Kidney epithelial cell (primary cell): ENCODE measurements at regions not wholly inside any gene's neighbourhood (a gene's known extent, or its start where the extent isn't known, plus 50 kb on each side); places are given as distances from the start of the nearest gene placed in this dataset.

Experiments
- DNase-seq: peaks from one replicate; pipeline ENCODE4 v3.0.0-alpha.2; 2010; ENCODE audit warnings: low read depth
- H3K27me3 ChIP-seq: 2 replicates; pipeline ENCODE4 v1.6.0; 2011; ENCODE audit warnings: low read length; ENCODE audit not compliant: control insufficient read depth, insufficient read depth
- H3K36me3 ChIP-seq: 2 replicates; pipeline ENCODE4 v1.5.1; 2011; ENCODE audit warnings: low read length; ENCODE audit not compliant: control insufficient read depth, insufficient read depth
- H3K4me3 ChIP-seq: 2 replicates; pipeline ENCODE4 v1.5.1; 2011; ENCODE audit warnings: low read depth, mild to moderate bottlenecking, control low read depth, low read length
- TF ChIP-seq, protein P1 (sequence below): IDR thresholded peaks from 2 replicates; pipeline ENCODE4 v1.5.1; 2011; ENCODE audit warnings: mild to moderate bottlenecking, moderate library complexity, low read length, control low read depth, inconsistent platforms; ENCODE audit not compliant: insufficient read depth, poor library complexity, severe bottlenecking

- no peak for DNase-seq
- no peak overlapping the region for H3K4me3 ChIP-seq
- no peaks in the 10 kb centered on the region for H3K36me3 ChIP-seq
- TF ChIP-seq, protein P1, sequence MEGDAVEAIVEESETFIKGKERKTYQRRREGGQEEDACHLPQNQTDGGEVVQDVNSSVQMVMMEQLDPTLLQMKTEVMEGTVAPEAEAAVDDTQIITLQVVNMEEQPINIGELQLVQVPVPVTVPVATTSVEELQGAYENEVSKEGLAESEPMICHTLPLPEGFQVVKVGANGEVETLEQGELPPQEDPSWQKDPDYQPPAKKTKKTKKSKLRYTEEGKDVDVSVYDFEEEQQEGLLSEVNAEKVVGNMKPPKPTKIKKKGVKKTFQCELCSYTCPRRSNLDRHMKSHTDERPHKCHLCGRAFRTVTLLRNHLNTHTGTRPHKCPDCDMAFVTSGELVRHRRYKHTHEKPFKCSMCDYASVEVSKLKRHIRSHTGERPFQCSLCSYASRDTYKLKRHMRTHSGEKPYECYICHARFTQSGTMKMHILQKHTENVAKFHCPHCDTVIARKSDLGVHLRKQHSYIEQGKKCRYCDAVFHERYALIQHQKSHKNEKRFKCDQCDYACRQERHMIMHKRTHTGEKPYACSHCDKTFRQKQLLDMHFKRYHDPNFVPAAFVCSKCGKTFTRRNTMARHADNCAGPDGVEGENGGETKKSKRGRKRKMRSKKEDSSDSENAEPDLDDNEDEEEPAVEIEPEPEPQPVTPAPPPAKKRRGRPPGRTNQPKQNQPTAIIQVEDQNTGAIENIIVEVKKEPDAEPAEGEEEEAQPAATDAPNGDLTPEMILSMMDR = no peak
- H3K27me3 ChIP-seq = no peaks in the 10 kb centered on the region
These were observed 807.3 kb upstream of the RGS18 start for GRCh38 chr1:191350938-191351337.

GRCh38 chr1:191358724-191359123, 799.5 kb upstream of the RGS18 start:
- no peak overlapping the region for H3K4me3 ChIP-seq
- no peaks in the 10 kb centered on the region for H3K27me3 ChIP-seq
- TF ChIP-seq, protein P1 = no peak
- no peaks in the 10 kb centered on the region for H3K36me3 ChIP-seq
- DNase-seq = no peak

DNA sequence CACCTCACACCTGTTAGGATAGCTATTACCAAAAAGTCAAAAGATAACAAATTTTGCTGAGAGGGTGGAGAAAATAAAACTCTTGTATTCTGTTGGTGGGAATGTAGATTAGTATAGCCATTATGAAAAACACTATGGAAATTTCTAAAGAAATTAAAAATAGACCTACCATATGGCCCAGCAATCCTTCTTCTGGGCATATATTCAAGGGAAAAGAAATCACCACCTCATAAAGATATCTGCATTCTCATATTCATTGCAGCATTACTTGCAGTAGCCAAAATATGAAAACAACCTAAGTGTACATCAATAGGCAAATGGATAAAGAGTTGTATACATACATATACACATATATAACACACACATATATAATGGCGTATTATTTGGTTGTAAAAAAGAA, 791.6 kb upstream of the RGS18 start:
- Histone ChIP-seq H3K36me3 (no peaks in the 10 kb centered on the region), H3K4me3 (no peak overlapping the region), H3K27me3 (no peaks in the 10 kb centered on the region)
- TF ChIP-seq, protein P1 = no peak
- no peak for DNase-seq

- no peaks in the 10 kb centered on the region for H3K27me3 ChIP-seq
- H3K4me3 ChIP-seq = no peak overlapping the region
- TF ChIP-seq, protein P1 = no peak
- H3K36me3 ChIP-seq = no peaks in the 10 kb centered on the region
- no peak for DNase-seq
These were observed 789.2 kb upstream of the RGS18 start for GRCh38 chr1:191368891-191369654.

- Histone ChIP-seq H3K4me3 (no peak overlapping the region), H3K27me3 (no peaks in the 10 kb centered on the region), H3K36me3 (no peaks in the 10 kb centered on the region)
- no peak for DNase-seq
- TF ChIP-seq, protein P1 = no peak
These were observed 786.6 kb upstream of the RGS18 start for GRCh38 chr1:191371626-191372025.

DNA sequence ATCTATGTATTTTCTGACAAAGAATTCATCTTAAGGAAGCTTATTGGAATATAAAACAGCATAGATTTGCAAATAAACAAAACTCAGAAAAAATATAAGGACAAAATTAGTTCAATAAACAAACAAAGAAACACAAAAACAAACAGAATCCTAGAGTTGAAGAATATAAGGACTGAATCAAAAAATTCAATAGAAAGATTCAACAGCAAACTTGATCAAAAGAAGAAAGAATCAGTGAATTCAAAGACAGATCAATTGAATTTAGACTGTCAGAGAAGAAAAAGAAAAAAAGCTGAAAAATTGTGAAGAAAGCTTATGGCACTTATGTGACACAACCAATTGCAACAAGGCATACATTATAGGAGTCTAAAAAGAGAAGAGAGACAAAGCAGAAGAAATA, 770.0 kb upstream of the RGS18 start:
- TF ChIP-seq, protein P1 = no peak
- Histone ChIP-seq H3K27me3 (no peaks in the 10 kb centered on the region), H3K4me3 (no peak overlapping the region), H3K36me3 (no peaks in the 10 kb centered on the region)
- no peak for DNase-seq
